Large intestine (tissue), 3 donors: ENCODE measurements at regions not wholly inside any gene's neighbourhood (a gene's known extent, or its start where the extent isn't known, plus 50 kb on each side); places are given as distances from the start of the nearest gene placed in this dataset.

Experiments used
- DNase-seq, 2 donors: peaks; one replicate each; pipeline versions ENCODE4 v3.0.0 to v3.0.0-alpha.2; 2013
- H3K27ac ChIP-seq: one replicate; pipeline ENCODE4 v1.5.1; 2013; ENCODE audit warnings: low read length
- H3K27me3 ChIP-seq: 2 replicates; pipeline ENCODE4 v1.6.1; 2013; ENCODE audit warnings: low read length; ENCODE audit not compliant: control insufficient read depth, insufficient read depth
- H3K36me3 ChIP-seq: 2 replicates; pipeline ENCODE4 v1.6.1; 2013; ENCODE audit warnings: low read length; ENCODE audit not compliant: control insufficient read depth, insufficient read depth
- H3K4me1 ChIP-seq: one replicate; pipeline ENCODE4 v1.6.1; 2013; ENCODE audit warnings: low read length; ENCODE audit not compliant: control insufficient read depth, insufficient read depth
- H3K4me3 ChIP-seq: one replicate; pipeline ENCODE4 v1.5.1; 2013; ENCODE audit warnings: low read length
- H3K9me3 ChIP-seq: one replicate; pipeline ENCODE4 v1.6.1; 2013; ENCODE audit warnings: mild to moderate bottlenecking, low read depth, low read length, moderate library complexity; ENCODE audit not compliant: control insufficient read depth
- WGBS: methylation state at CpG from one replicate; pipeline ENCODE4 v1.1.5; 2013; ENCODE audit warnings: low lambda C conversion rate; ENCODE audit not compliant: insufficient coverage; 5-methylcytosine and 5-hydroxymethylcytosine counted together

- Histone ChIP-seq H3K27me3 (no peaks in the 10 kb centered on the region), H3K4me1 (no peaks in the 10 kb centered on the region), H3K27ac (no peak overlapping the region), H3K9me3 (no peaks in the 10 kb centered on the region), H3K36me3 (no peaks in the 10 kb centered on the region), H3K4me3 (no peak overlapping the region)
- WGBS: no CpG with 5 or more reads among the region's 1 CpG
- no peak for DNase-seq
Observed at GRCh38 chr5:62038024-62038423, 268.0 kb upstream of the KIF2A start.

GRCh38 chr5:62041156-62041756 is 264.8 kb upstream of the KIF2A start:
- no peak overlapping the region for H3K27ac ChIP-seq
- peak in 1 of 2 donors; percentile 13 for DNase-seq
- WGBS: 71% methylated on average over 1 of the region's 5 CpGs
- no peaks in the 10 kb centered on the region for H3K36me3 ChIP-seq
- H3K27me3 ChIP-seq: no peaks in the 10 kb centered on the region
- no peaks in the 10 kb centered on the region for H3K4me1 ChIP-seq
- no peaks in the 10 kb centered on the region for H3K9me3 ChIP-seq
- H3K4me3 ChIP-seq: no peak overlapping the region

GRCh38 chr5:62042007-62042406 is 264.0 kb upstream of the KIF2A start:
- Histone ChIP-seq H3K36me3 (no peaks in the 10 kb centered on the region), H3K27ac (no peak overlapping the region), H3K27me3 (no peaks in the 10 kb centered on the region), H3K4me1 (no peaks in the 10 kb centered on the region), H3K4me3 (no peak overlapping the region), H3K9me3 (no peaks in the 10 kb centered on the region)
- WGBS: 48% methylated on average over 3 of the region's 3 CpGs
- DNase-seq: no peak

- H3K36me3 ChIP-seq: no peaks in the 10 kb centered on the region
- H3K9me3 ChIP-seq: no peaks in the 10 kb centered on the region
- no peak for DNase-seq
- whole genome bisulfite sequencing: no CpG with 5 or more reads among the region's 4 CpGs
- no peaks in the 10 kb centered on the region for H3K4me1 ChIP-seq
- no peak overlapping the region for H3K27ac ChIP-seq
- no peak overlapping the region for H3K4me3 ChIP-seq
- no peaks in the 10 kb centered on the region for H3K27me3 ChIP-seq
Observed at GRCh38 chr5:62043289-62044280, 262.4 kb upstream of the KIF2A start.

- no peak overlapping the region for H3K27ac ChIP-seq
- H3K4me3 ChIP-seq: no peak overlapping the region
- H3K4me1 ChIP-seq: no peaks in the 10 kb centered on the region
- H3K27me3 ChIP-seq: no peaks in the 10 kb centered on the region
- H3K36me3 ChIP-seq: no peaks in the 10 kb centered on the region
- WGBS: no CpG with 5 or more reads among the region's 2 CpGs
- DNase-seq: no peak
- H3K9me3 ChIP-seq: no peaks in the 10 kb centered on the region
Observed at GRCh38 chr5:62044989-62045388, 261.0 kb upstream of the KIF2A start.

- H3K36me3 ChIP-seq: no peaks in the 10 kb centered on the region
- no peak overlapping the region for H3K4me3 ChIP-seq
- 83% methylated on average over 1 of the region's 1 CpG for WGBS
- no peak overlapping the region for H3K27ac ChIP-seq
- H3K27me3 ChIP-seq: no peaks in the 10 kb centered on the region
- H3K4me1 ChIP-seq: no peaks in the 10 kb centered on the region
- no peak for DNase-seq
- H3K9me3 ChIP-seq: no peaks in the 10 kb centered on the region
Observed at GRCh38 chr5:62046191-62046590, 259.8 kb upstream of the KIF2A start.

- peaks cover 4% of the 10 kb centered on the region for H3K27me3 ChIP-seq
- DNase-seq: no peak
- no peaks in the 10 kb centered on the region for H3K9me3 ChIP-seq
- no peaks in the 10 kb centered on the region for H3K4me1 ChIP-seq
- WGBS: no CpG with 5 or more reads among the region's 1 CpG
- H3K27ac ChIP-seq: no peak overlapping the region
- H3K36me3 ChIP-seq: no peaks in the 10 kb centered on the region
- no peak overlapping the region for H3K4me3 ChIP-seq
Observed at GRCh38 chr5:62051747-62052146, 254.3 kb upstream of the KIF2A start.

GRCh38 chr5:62059960-62060359 is 246.0 kb upstream of the KIF2A start:
- 90% methylated on average over 1 of the region's 2 CpGs for WGBS
- no peak for DNase-seq

GRCh38 chr5:62065050-62065449 is 241.0 kb upstream of the KIF2A start:
- Histone ChIP-seq H3K4me3 (no peak overlapping the region), H3K9me3 (no peaks in the 10 kb centered on the region), H3K27ac (no peak overlapping the region), H3K36me3 (no peaks in the 10 kb centered on the region), H3K27me3 (no peaks in the 10 kb centered on the region), H3K4me1 (no peaks in the 10 kb centered on the region)
- WGBS: 100% methylated on average over 1 of the region's 4 CpGs
- no peak for DNase-seq

More at GRCh38 chr5:62059960-62060359, 246.0 kb upstream of the KIF2A start:
- H3K27me3 ChIP-seq: no peaks in the 10 kb centered on the region
- H3K9me3 ChIP-seq: no peaks in the 10 kb centered on the region
- no peak overlapping the region for H3K27ac ChIP-seq
- H3K4me1 ChIP-seq: no peaks in the 10 kb centered on the region
- no peak overlapping the region for H3K4me3 ChIP-seq
- no peaks in the 10 kb centered on the region for H3K36me3 ChIP-seq

GRCh38 chr5:62066761-62067277 is 239.2 kb upstream of the KIF2A start:
- Histone ChIP-seq H3K9me3 (no peaks in the 10 kb centered on the region), H3K27ac (no peak overlapping the region), H3K36me3 (no peaks in the 10 kb centered on the region), H3K4me1 (no peaks in the 10 kb centered on the region), H3K27me3 (no peaks in the 10 kb centered on the region), H3K4me3 (no peak overlapping the region)
- DNase-seq: no peak
